Testis (tissue), 2 donors: ENCODE measurements at regions not wholly inside any gene's neighbourhood (a gene's known extent, or its start where the extent isn't known, plus 50 kb on each side); places are given as distances from the start of the nearest gene placed in this dataset.
"Not testable (repeated sequence)": the region's sequence is repeated elsewhere in the genome, so short reads cannot be mapped to it uniquely, and the experiment has no call there.

Experiments used
- DNase-seq: peaks from one replicate; pipeline ENCODE4 v3.0.0-alpha.2; 2019
- H3K27ac ChIP-seq, 2 donors: fragments of 200-600 bp; sonication (generic); one replicate each; pipeline ENCODE4 v1.5.1; 2019
- H3K27me3 ChIP-seq: fragments of 200-600 bp; sonication (generic); one replicate; pipeline ENCODE4 v1.5.1; 2019
- H3K36me3 ChIP-seq: fragments of 200-600 bp; sonication (generic); one replicate; pipeline ENCODE4 v1.5.1; 2017; ENCODE audit warnings: low read depth; ENCODE audit errors: missing control alignments
- H3K4me1 ChIP-seq: fragments of 200-600 bp; sonication (generic); one replicate; pipeline ENCODE4 v1.5.1; 2019
- H3K4me3 ChIP-seq, 2 donors: fragments of 200-600 bp; sonication (generic); one replicate each; pipeline ENCODE4 v1.5.1; 2017 to 2019
- H3K9me3 ChIP-seq: fragments of 200-600 bp; sonication (generic); one replicate; pipeline ENCODE4 v1.5.1; 2017
- POLR2A ChIP-seq: fragments of 450-650 bp; IDR thresholded peaks from one replicate; pipeline ENCODE4 v1.6.1; 2017; ENCODE audit warnings: antibody characterized with exemption, mild to moderate bottlenecking, moderate library complexity
- WGBS, 2 donors: methylation state at CpG; one replicate each; pipeline ENCODE4 v1.1.5; 2018; 5-methylcytosine and 5-hydroxymethylcytosine counted together
- intact Hi-C: fragments of 100-400 bp; cut with DNase I; formaldehyde crosslinking; loops from one replicate; pipeline ENCODE4 v1.15.1; 2023; ENCODE audit warnings: low total_unique reads
- TF ChIP-seq, protein P1 (sequence below), 3 experiments: fragments of 450-650 bp in 2 of 3; fragments of 200-600 bp in 1 of 3; sonication (generic) in 1 of 3; IDR thresholded peaks; one replicate each; pipeline ENCODE4 v1.5.1; 2016 to 2019; ENCODE audit warnings: antibody characterized with exemption in 3 of 3, mild to moderate bottlenecking in 2 of 3, moderate library complexity in 1 of 3

DNA sequence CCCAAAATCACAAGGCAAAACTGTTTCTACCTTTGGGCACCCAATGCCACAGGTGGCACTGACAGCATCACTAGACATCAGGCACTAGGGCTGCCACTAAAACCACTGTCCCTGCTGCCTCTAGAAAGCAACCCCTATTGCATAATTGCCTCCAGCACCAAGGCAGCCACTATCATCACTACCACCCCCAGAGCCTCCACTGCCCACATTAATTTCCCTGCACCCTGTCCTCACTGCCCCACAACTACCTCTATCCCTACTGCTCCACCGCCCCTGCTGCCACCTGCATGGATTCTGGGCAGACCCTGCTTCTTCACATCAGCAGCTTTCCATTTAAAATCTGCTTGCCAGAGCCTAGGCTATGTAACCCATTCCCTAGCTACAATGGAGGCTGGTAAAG, 68.6 kb upstream of the CACHD1 start:
- H3K27ac ChIP-seq: no peak overlapping the region
- intact Hi-C loops: no loop called here
- no peak for DNase-seq
- WGBS, 2 donors: 84 to 100% methylated on average over 1 of the region's 1 CpG
- TF ChIP-seq POLR2A: no peak
- TF ChIP-seq, protein P1, sequence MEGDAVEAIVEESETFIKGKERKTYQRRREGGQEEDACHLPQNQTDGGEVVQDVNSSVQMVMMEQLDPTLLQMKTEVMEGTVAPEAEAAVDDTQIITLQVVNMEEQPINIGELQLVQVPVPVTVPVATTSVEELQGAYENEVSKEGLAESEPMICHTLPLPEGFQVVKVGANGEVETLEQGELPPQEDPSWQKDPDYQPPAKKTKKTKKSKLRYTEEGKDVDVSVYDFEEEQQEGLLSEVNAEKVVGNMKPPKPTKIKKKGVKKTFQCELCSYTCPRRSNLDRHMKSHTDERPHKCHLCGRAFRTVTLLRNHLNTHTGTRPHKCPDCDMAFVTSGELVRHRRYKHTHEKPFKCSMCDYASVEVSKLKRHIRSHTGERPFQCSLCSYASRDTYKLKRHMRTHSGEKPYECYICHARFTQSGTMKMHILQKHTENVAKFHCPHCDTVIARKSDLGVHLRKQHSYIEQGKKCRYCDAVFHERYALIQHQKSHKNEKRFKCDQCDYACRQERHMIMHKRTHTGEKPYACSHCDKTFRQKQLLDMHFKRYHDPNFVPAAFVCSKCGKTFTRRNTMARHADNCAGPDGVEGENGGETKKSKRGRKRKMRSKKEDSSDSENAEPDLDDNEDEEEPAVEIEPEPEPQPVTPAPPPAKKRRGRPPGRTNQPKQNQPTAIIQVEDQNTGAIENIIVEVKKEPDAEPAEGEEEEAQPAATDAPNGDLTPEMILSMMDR (IDR thresholded peaks at IDR 0.05): no peak
- H3K36me3 ChIP-seq: no peaks in the 10 kb centered on the region
- H3K27me3 ChIP-seq: no peaks in the 10 kb centered on the region
- no peak overlapping the region for H3K4me3 ChIP-seq
- H3K4me1 ChIP-seq: no peaks in the 10 kb centered on the region
- no peaks in the 10 kb centered on the region for H3K9me3 ChIP-seq

DNA sequence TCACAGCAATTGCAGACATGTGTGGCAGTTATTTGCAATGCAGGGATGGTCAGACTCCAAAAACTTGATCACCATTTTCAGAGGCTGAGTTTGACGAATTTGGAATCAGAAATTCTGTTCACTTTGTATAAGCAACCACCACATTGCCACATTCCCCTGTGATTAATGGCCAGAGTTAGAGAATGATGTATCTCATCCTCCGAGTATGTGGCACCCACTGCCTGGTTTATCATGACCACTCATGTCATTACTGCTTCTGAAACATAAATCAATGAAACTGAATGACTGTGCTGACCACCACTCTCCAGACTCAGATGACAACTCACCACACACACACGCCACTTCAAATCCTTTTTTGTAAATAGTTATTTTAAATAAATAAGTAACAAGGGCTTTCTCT, 66.6 kb upstream of the CACHD1 start:
- Histone ChIP-seq H3K4me1 (no peaks in the 10 kb centered on the region), H3K9me3 (no peaks in the 10 kb centered on the region), H3K36me3 (no peaks in the 10 kb centered on the region), H3K27me3 (no peaks in the 10 kb centered on the region), H3K27ac (no peak overlapping the region), H3K4me3 (no peak overlapping the region)
- intact Hi-C loops: no loop called here
- WGBS, 2 donors: 84 to 94% methylated on average over 3 of the region's 3 CpGs
- no peak for TF ChIP-seq POLR2A
- TF ChIP-seq, protein P1 (IDR thresholded peaks at IDR 0.05): no peak
- DNase-seq: no peak

DNA sequence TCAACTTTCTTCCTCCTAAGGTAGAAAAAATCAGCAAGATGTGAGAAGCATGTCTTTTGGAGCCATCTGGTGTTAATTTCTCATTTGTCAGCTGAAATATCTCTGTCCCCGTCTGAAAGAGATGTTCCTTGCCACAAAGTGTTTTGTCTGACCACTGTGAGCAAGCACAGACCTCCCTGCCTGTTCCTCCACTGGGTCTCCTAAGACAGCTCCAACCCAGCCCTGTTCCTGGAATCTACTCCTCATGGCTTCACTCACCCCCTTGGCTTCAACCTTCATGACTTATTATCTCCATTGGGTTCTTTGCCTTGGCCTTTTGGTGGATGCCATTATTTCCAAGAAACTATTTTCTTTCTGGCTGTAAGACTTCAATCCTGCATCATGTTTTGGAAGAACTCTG, 65.7 kb upstream of the CACHD1 start:
- H3K36me3 ChIP-seq: no peaks in the 10 kb centered on the region
- H3K27me3 ChIP-seq: no peaks in the 10 kb centered on the region
- H3K9me3 ChIP-seq: no peaks in the 10 kb centered on the region
- H3K27ac ChIP-seq: no peak overlapping the region
- DNase-seq: no peak
- TF ChIP-seq, protein P1 (IDR thresholded peaks at IDR 0.05): no peak
- TF ChIP-seq POLR2A: no peak
- intact Hi-C loops: no loop called here
- no peaks in the 10 kb centered on the region for H3K4me1 ChIP-seq
- WGBS, 2 donors: 60 to 71% methylated on average over 1 of the region's 1 CpG
- no peak overlapping the region for H3K4me3 ChIP-seq

DNA sequence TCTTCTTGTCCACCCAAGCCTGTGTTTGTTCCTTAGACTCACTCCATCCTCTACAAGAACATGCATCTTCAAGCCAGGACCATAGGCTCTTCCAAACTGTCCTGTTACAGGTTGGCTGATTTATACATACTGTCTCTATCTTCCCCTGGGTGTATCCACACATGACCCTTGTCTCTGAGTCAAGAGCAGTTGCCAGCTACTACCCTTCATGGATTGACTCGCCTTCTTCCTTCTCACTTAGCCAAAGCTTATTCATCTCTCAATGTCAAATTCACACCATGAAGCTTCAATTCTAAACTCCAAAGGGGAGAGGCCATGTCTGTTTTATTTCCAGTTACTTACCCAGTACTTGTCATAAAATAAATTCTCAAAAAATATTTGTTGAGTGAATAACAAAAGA, 64.1 kb upstream of the CACHD1 start:
- no peak for DNase-seq
- H3K4me1 ChIP-seq: no peaks in the 10 kb centered on the region
- no peak overlapping the region for H3K4me3 ChIP-seq
- intact Hi-C loops: no loop called here
- no peaks in the 10 kb centered on the region for H3K27me3 ChIP-seq
- H3K36me3 ChIP-seq: no peaks in the 10 kb centered on the region
- H3K27ac ChIP-seq: no peak overlapping the region
- H3K9me3 ChIP-seq: no peaks in the 10 kb centered on the region
- WGBS, 2 donors: 91 to 97% methylated on average over 1 of the region's 1 CpG
- no peak for TF ChIP-seq POLR2A
- TF ChIP-seq, protein P1 (IDR thresholded peaks at IDR 0.05): no peak

DNA sequence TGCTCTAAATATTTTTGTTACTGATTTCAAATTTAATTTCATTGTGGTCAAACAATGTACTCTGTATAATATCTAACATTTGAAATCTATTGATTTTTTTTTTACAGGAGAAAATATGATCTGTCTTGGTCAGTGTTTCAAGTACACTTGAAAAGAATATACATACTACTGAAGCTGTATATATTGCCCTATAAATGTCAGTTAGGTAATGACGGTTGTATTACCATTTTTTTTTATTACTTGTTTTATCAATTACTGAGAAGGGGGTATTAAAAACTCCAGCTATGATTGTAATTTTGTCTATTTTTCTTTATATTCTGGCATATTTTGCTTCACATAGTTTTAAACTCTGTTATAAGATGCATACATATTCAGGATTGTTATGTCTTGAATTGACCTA, 59.7 kb upstream of the CACHD1 start:
- Histone ChIP-seq H3K27me3 (no peaks in the 10 kb centered on the region), H3K4me1 (no peaks in the 10 kb centered on the region), H3K36me3 (no peaks in the 10 kb centered on the region), H3K27ac (no peak overlapping the region), H3K4me3 (no peak overlapping the region), H3K9me3 (no peaks in the 10 kb centered on the region)
- DNase-seq: no peak
- intact Hi-C loops: no loop called here
- no peak for TF ChIP-seq POLR2A
- TF ChIP-seq, protein P1 (IDR thresholded peaks at IDR 0.05): no peak
- WGBS, 2 donors: 85 to 96% methylated on average over 1 of the region's 1 CpG

DNA sequence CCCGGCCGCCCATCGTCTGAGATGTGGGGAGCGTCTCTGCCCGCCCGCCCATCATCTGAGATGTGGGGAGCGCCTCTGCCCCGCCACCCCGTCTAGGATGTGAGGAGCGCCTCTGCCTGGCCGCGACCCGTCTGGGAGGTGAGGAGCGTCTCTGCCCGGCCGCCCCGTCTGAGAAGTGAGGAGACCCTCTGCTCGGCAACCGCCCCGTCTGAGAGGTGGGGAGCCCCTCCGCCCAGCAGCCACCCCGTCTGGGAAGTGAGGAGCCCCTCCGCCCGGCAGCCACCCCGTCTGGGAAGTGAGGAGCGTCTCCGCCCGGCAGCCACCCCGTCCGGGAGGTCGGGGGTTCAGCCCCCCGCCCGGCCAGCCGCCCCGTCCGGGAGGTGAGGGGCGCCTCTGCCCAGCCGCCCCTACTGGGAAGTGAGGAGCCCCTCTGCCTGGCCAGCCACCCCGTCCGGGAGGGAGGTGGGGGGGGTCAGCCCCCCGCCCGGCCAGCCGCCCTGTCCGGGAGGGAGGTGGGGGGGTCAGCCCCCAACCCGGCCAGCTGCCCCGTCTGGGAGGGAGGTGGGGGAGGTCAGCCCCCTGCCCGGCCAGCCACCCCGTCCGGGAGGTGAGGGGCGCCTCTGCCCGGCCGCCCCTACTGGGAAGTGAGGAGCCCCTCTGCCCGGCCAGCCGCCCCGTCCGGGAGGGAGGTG, 54.9 kb upstream of the CACHD1 start:
- H3K36me3 ChIP-seq, H3K9me3 ChIP-seq, DNase-seq, H3K27me3 ChIP-seq, H3K4me3 ChIP-seq, H3K27ac ChIP-seq, intact Hi-C loops, H3K4me1 ChIP-seq: not testable (repeated sequence)
- 60 to 63% methylated on average over 2 to 28 of the region's 56 CpGs for WGBS, 2 donors
